ENCODE measurements at regions not wholly inside any gene's neighbourhood (a gene's known extent, or its start where the extent isn't known, plus 50 kb on each side); places are given as distances from the start of the nearest gene placed in this dataset.

GRCh38 chr3:104886220-104886995 is 480.3 kb upstream of the ALCAM start:
- no peak for TF ChIP-seq CTCF (IDR thresholded peaks at IDR 0.05)
- intact Hi-C loops (cut with DNase I), result no loop called here
- DNase-seq (no peak), ATAC-seq (peak; percentile 75)
- no peak overlapping the region for H3K4me3 ChIP-seq
- H3K27me3 ChIP-seq, result no peaks in the 10 kb centered on the region
- H3K27ac ChIP-seq, result no peak overlapping the region
- H3K36me3 ChIP-seq, result no peaks in the 10 kb centered on the region
- no peaks in the 10 kb centered on the region for H3K9me3 ChIP-seq
- H3K4me1 ChIP-seq, result no peaks in the 10 kb centered on the region

- Histone ChIP-seq H3K36me3 (no peaks in the 10 kb centered on the region), H3K27ac (no peak overlapping the region), H3K9me3 (no peaks in the 10 kb centered on the region), H3K4me3 (no peak overlapping the region), H3K27me3 (no peaks in the 10 kb centered on the region), H3K4me1 (no peaks in the 10 kb centered on the region)
- ATAC-seq (peak; percentile 36), DNase-seq (no peak)
- TF ChIP-seq CTCF (IDR thresholded peaks at IDR 0.05), result no peak
- intact Hi-C loops (cut with DNase I), result no loop called here
Observed at GRCh38 chr3:104887069-104887468, 479.6 kb upstream of the ALCAM start.

GRCh38 chr3:104887619-104888018 is 479.1 kb upstream of the ALCAM start:
- DNase-seq (no peak), ATAC-seq (no peak)
- intact Hi-C loops (cut with DNase I), result no loop called here
- H3K36me3 ChIP-seq, result no peaks in the 10 kb centered on the region
- H3K27ac ChIP-seq, result no peak overlapping the region
- no peaks in the 10 kb centered on the region for H3K9me3 ChIP-seq
- no peak overlapping the region for H3K4me3 ChIP-seq
- H3K4me1 ChIP-seq, result no peaks in the 10 kb centered on the region
- TF ChIP-seq CTCF (IDR thresholded peaks at IDR 0.05), result no peak
- H3K27me3 ChIP-seq, result no peaks in the 10 kb centered on the region

- DNase-seq, result no peak
- H3K4me1 ChIP-seq, result no peaks in the 10 kb centered on the region
- H3K9me3 ChIP-seq, result no peaks in the 10 kb centered on the region
- TF ChIP-seq CTCF (IDR thresholded peaks at IDR 0.05), result no peak
- no peaks in the 10 kb centered on the region for H3K27me3 ChIP-seq
- H3K36me3 ChIP-seq, result no peaks in the 10 kb centered on the region
- H3K4me3 ChIP-seq, result no peak overlapping the region
- no peak overlapping the region for H3K27ac ChIP-seq
- no peak for ATAC-seq
- intact Hi-C loops (cut with DNase I), result no loop called here
Observed at GRCh38 chr3:104892044-104892443, 474.7 kb upstream of the ALCAM start.

GRCh38 chr3:104896624-104897023 is 470.1 kb upstream of the ALCAM start:
- TF ChIP-seq CTCF (IDR thresholded peaks at IDR 0.05), result no peak
- Histone ChIP-seq H3K27me3 (no peaks in the 10 kb centered on the region), H3K36me3 (no peaks in the 10 kb centered on the region), H3K9me3 (no peaks in the 10 kb centered on the region), H3K4me3 (no peak overlapping the region), H3K27ac (no peak overlapping the region), H3K4me1 (no peaks in the 10 kb centered on the region)
- intact Hi-C loops (cut with DNase I), result no loop called here
- ATAC-seq (no peak), DNase-seq (no peak)

- Histone ChIP-seq H3K27me3 (no peaks in the 10 kb centered on the region), H3K4me1 (no peaks in the 10 kb centered on the region), H3K27ac (no peak overlapping the region), H3K36me3 (no peaks in the 10 kb centered on the region), H3K4me3 (no peak overlapping the region), H3K9me3 (no peaks in the 10 kb centered on the region)
- intact Hi-C loops (cut with DNase I), result no loop called here
- DNase-seq, result no peak
- no peak for TF ChIP-seq CTCF (IDR thresholded peaks at IDR 0.05)
- no peak for ATAC-seq
Observed at GRCh38 chr3:104901396-104901795, 465.3 kb upstream of the ALCAM start.

Data from upper lobe of right lung (tissue), 1 donor.